ENCODE measurements at regions not wholly inside any gene's neighbourhood (a gene's known extent, or its start where the extent isn't known, plus 50 kb on each side); places are given as distances from the start of the nearest gene placed in this dataset.

- Mint-ChIP-seq H3K36me3 (no peaks in the 10 kb centered on the region), H3K4me1 (peaks cover 2% of the 10 kb centered on the region), H3K27ac (no peak overlapping the region), H3K9me3 (no peaks in the 10 kb centered on the region), H3K27me3 (peaks cover 10% of the 10 kb centered on the region), H3K4me3 (no peak overlapping the region)
- no peak for DNase-seq
- CTCF ChIA-PET, result no interaction called here
Observed at GRCh38 chr11:92768121-92768840, 201.2 kb upstream of the MTNR1B start.

- CTCF ChIA-PET, result no interaction called here
- H3K27ac Mint-ChIP-seq, result no peak overlapping the region
- no peak overlapping the region for H3K4me3 Mint-ChIP-seq
- no peaks in the 10 kb centered on the region for H3K36me3 Mint-ChIP-seq
- H3K4me1 Mint-ChIP-seq, result peaks cover 2% of the 10 kb centered on the region
- H3K27me3 Mint-ChIP-seq, result peaks cover 10% of the 10 kb centered on the region
- no peak for DNase-seq
- no peaks in the 10 kb centered on the region for H3K9me3 Mint-ChIP-seq
Observed at GRCh38 chr11:92769112-92769511, 200.3 kb upstream of the MTNR1B start.

GRCh38 chr11:92770419-92770818 is 199.0 kb upstream of the MTNR1B start:
- no peak overlapping the region for H3K4me3 Mint-ChIP-seq
- no peaks in the 10 kb centered on the region for H3K9me3 Mint-ChIP-seq
- H3K27me3 Mint-ChIP-seq, result peaks cover 6% of the 10 kb centered on the region
- H3K36me3 Mint-ChIP-seq, result no peaks in the 10 kb centered on the region
- peaks cover 2% of the 10 kb centered on the region for H3K4me1 Mint-ChIP-seq
- CTCF ChIA-PET, result no interaction called here
- DNase-seq, result no peak
- H3K27ac Mint-ChIP-seq, result no peak overlapping the region

GRCh38 chr11:92770981-92771380 is 198.5 kb upstream of the MTNR1B start:
- H3K4me3 Mint-ChIP-seq, result no peak overlapping the region
- no peak overlapping the region for H3K27ac Mint-ChIP-seq
- H3K4me1 Mint-ChIP-seq, result peaks cover 2% of the 10 kb centered on the region
- CTCF ChIA-PET, result no interaction called here
- peaks cover 3% of the 10 kb centered on the region for H3K27me3 Mint-ChIP-seq
- H3K36me3 Mint-ChIP-seq, result no peaks in the 10 kb centered on the region
- DNase-seq, result no peak
- H3K9me3 Mint-ChIP-seq, result no peaks in the 10 kb centered on the region

- CTCF ChIA-PET, result no interaction called here
- Mint-ChIP-seq H3K4me1 (peaks cover 2% of the 10 kb centered on the region), H3K27ac (no peak overlapping the region), H3K36me3 (no peaks in the 10 kb centered on the region), H3K4me3 (no peak overlapping the region), H3K9me3 (no peaks in the 10 kb centered on the region), H3K27me3 (no peaks in the 10 kb centered on the region)
- no peak for DNase-seq
Observed at GRCh38 chr11:92771701-92772100, 197.8 kb upstream of the MTNR1B start.

GRCh38 chr11:92775003-92775676 is 194.3 kb upstream of the MTNR1B start:
- no peak for DNase-seq
- H3K9me3 Mint-ChIP-seq, result no peaks in the 10 kb centered on the region
- CTCF ChIA-PET, result no interaction called here
- no peaks in the 10 kb centered on the region for H3K4me1 Mint-ChIP-seq
- no peak overlapping the region for H3K4me3 Mint-ChIP-seq
- H3K36me3 Mint-ChIP-seq, result no peaks in the 10 kb centered on the region
- no peak overlapping the region for H3K27ac Mint-ChIP-seq
- H3K27me3 Mint-ChIP-seq, result no peaks in the 10 kb centered on the region

DNA sequence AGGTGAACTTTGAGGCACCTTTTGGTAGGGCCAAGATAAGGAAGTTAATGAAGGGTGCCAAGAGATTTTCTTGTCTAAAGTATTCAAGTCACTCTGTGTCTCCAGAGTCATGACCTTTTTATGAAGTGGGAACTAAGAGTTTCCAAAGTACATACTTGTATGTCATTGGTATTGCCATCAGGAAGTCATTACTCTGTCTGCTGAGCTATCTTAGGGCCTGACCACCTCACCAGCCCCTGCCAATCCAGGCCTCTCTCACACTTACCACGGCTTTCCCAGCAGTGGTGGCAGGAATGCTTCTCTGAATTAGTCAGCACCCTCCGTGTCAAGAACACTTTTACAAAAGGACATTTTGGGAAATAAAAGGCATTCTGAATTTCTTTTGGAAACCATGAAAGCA is 192.8 kb upstream of the MTNR1B start:
- Mint-ChIP-seq H3K27ac (no peak overlapping the region), H3K4me3 (no peak overlapping the region), H3K9me3 (no peaks in the 10 kb centered on the region), H3K36me3 (no peaks in the 10 kb centered on the region), H3K27me3 (no peaks in the 10 kb centered on the region), H3K4me1 (no peaks in the 10 kb centered on the region)
- no peak for DNase-seq
- CTCF ChIA-PET, result no interaction called here

- DNase-seq, result no peak
- H3K27ac Mint-ChIP-seq, result no peak overlapping the region
- H3K4me3 Mint-ChIP-seq, result no peak overlapping the region
- no peaks in the 10 kb centered on the region for H3K4me1 Mint-ChIP-seq
- no peaks in the 10 kb centered on the region for H3K36me3 Mint-ChIP-seq
- H3K9me3 Mint-ChIP-seq, result no peaks in the 10 kb centered on the region
- CTCF ChIA-PET, result no interaction called here
- no peaks in the 10 kb centered on the region for H3K27me3 Mint-ChIP-seq
Observed at GRCh38 chr11:92779746-92780145, 189.7 kb upstream of the MTNR1B start.

DNA sequence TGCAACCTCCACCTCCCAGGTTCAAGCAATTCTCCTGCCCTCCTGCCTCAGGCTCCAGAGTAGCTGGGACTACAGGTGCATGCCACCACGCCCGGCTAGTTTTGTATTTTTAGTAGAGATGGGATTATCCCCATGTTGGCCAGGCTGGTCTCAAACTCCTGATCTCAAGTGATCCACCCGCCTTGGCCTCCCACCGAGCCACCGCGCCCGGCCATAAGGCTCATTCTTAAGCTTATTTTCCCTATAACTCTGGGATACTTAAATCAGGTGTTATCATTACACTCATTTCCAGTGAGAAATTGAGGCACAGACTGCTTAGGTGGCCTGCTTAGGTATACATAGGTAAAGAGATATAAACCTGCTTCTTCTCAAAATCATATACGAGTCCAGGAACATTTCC is 188.3 kb upstream of the MTNR1B start:
- Mint-ChIP-seq H3K27me3 (no peaks in the 10 kb centered on the region), H3K4me3 (no peak overlapping the region), H3K4me1 (no peaks in the 10 kb centered on the region), H3K9me3 (no peaks in the 10 kb centered on the region), H3K27ac (no peak overlapping the region), H3K36me3 (no peaks in the 10 kb centered on the region)
- CTCF ChIA-PET, result interaction anchor here (1.0 kb wide), 1 partner anchor 31 kb away, joined by 3 read pairs; no protein-coding TSS in a partner anchor
- no peak for DNase-seq

GRCh38 chr11:92782806-92783205 is 186.6 kb upstream of the MTNR1B start:
- Mint-ChIP-seq H3K9me3 (no peaks in the 10 kb centered on the region), H3K4me1 (no peaks in the 10 kb centered on the region), H3K27ac (no peak overlapping the region), H3K27me3 (no peaks in the 10 kb centered on the region), H3K4me3 (no peak overlapping the region), H3K36me3 (no peaks in the 10 kb centered on the region)
- no peak for DNase-seq
- CTCF ChIA-PET, result no interaction called here

DNA sequence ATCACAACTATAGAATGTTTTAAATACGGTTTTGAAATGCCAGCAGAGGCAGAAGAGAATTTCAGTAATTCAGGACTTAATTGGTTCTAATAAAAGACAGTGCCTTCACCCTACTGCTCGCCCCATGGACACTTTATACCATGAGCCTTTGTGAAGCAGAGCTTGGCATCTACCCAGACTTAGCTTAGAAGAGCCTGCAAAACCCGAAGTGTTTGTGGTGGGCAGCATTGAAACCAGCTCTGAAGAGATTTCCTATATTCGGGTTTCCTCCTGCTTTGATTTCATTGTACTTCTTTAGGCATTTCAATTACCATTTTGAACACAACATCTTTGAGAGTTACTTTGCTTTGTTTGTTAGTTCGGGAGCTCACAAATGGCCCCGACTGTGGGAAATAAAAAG is 185.1 kb upstream of the MTNR1B start:
- H3K4me3 Mint-ChIP-seq, result no peak overlapping the region
- no peak for DNase-seq
- H3K36me3 Mint-ChIP-seq, result no peaks in the 10 kb centered on the region
- CTCF ChIA-PET, result no interaction called here
- H3K9me3 Mint-ChIP-seq, result no peaks in the 10 kb centered on the region
- no peaks in the 10 kb centered on the region for H3K27me3 Mint-ChIP-seq
- no peaks in the 10 kb centered on the region for H3K4me1 Mint-ChIP-seq
- no peak overlapping the region for H3K27ac Mint-ChIP-seq

DNA sequence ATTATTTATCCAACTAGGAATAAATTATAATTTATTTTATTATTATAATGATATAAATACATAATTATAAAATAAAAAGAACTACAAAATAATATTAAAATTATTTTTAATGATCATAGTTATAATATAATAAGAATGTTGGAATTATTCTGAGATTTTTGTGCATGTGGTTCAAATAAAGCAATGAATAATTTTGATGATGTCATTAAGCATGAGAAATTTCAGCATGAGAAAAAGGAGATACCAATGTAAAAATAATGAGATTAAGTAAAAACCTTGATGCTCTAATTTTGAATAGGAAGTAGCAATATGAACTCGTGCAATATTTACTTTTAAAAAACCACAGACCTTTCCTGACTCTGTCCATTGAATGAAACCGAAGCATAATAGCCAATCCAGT is 181.8 kb upstream of the MTNR1B start:
- H3K27me3 Mint-ChIP-seq, result no peaks in the 10 kb centered on the region
- no peaks in the 10 kb centered on the region for H3K36me3 Mint-ChIP-seq
- no peak for DNase-seq
- no peak overlapping the region for H3K27ac Mint-ChIP-seq
- CTCF ChIA-PET, result no interaction called here
- no peak overlapping the region for H3K4me3 Mint-ChIP-seq
- no peaks in the 10 kb centered on the region for H3K9me3 Mint-ChIP-seq
- H3K4me1 Mint-ChIP-seq, result no peaks in the 10 kb centered on the region

DNA sequence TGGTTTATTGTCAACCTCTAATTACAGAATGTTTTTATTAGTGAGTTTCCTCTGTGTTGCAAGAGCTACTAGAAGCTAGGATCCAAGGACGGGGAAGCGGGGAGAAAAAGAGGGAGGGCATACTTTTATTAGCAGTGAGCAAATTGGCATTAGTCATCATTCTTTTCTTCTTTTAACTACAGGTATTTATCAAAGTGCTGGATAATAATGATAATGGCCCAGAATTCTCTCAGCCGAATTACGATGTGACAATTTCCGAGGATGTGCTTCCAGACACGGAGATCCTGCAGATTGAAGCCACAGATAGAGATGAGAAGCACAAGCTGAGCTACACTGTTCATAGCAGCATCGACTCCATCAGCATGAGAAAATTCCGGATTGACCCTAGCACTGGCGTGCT is 179.7 kb upstream of the MTNR1B start:
- Mint-ChIP-seq H3K27ac (no peak overlapping the region), H3K27me3 (no peaks in the 10 kb centered on the region), H3K4me3 (no peak overlapping the region), H3K36me3 (no peaks in the 10 kb centered on the region), H3K4me1 (no peaks in the 10 kb centered on the region), H3K9me3 (no peaks in the 10 kb centered on the region)
- DNase-seq, result no peak
- CTCF ChIA-PET, result no interaction called here

DNA sequence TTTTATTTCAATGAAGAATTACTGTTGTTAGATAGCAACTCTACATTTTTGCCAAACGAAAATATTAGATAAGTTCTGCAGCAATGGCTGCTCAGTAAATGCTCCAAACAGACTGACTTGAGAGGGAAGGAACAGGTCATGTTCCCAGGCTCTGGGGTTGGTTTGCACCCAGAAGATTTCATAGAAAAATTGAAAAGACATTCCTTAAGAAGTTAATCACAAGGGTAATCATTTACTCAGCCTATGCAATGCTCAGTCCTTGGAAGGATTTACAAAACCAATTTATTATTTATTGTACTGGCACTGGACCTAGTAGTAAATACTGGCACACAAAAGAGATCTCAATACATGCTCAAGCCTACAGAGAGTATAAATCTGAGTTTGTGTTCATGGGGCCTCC is 179.1 kb upstream of the MTNR1B start:
- DNase-seq, result no peak
- Mint-ChIP-seq H3K4me3 (no peak overlapping the region), H3K36me3 (no peaks in the 10 kb centered on the region), H3K27ac (no peak overlapping the region), H3K4me1 (no peaks in the 10 kb centered on the region), H3K9me3 (no peaks in the 10 kb centered on the region), H3K27me3 (no peaks in the 10 kb centered on the region)
- CTCF ChIA-PET, result no interaction called here

GRCh38 chr11:92790926-92791616 is 178.4 kb upstream of the MTNR1B start:
- DNase-seq, result no peak
- Mint-ChIP-seq H3K9me3 (no peaks in the 10 kb centered on the region), H3K27me3 (no peaks in the 10 kb centered on the region), H3K4me1 (no peaks in the 10 kb centered on the region), H3K36me3 (no peaks in the 10 kb centered on the region), H3K27ac (no peak overlapping the region), H3K4me3 (no peak overlapping the region)
- CTCF ChIA-PET, result no interaction called here
